ENCODE measurements at regions not wholly inside any gene's neighbourhood (a gene's known extent, or its start where the extent isn't known, plus 50 kb on each side); places are given as distances from the start of the nearest gene placed in this dataset.

- Histone ChIP-seq H3K27ac (ENCODE audit: low read length) (no peak overlapping the region), H3F3A (ENCODE audit: insufficient read depth, low read length) (no peaks in the 10 kb centered on the region), H3K27me3 (replicated peaks; ENCODE audit: insufficient read depth, low read length) (no peaks in the 10 kb centered on the region), H3K4me1 (ENCODE audit: low read length) (no peaks in the 10 kb centered on the region), H3K4me3 (ENCODE audit: low read length) (no peak overlapping the region), H2AFZ (ENCODE audit: low read length) (no peak overlapping the region), H3K9me3 (replicated peaks; ENCODE audit: insufficient read depth, low read length) (no peaks in the 10 kb centered on the region), H3K9me2 (replicated peaks; ENCODE audit: insufficient read depth, low read length) (no peaks in the 10 kb centered on the region), H3K36me3 (replicated peaks; ENCODE audit: insufficient read depth, low read length) (no peaks in the 10 kb centered on the region), H3K9ac (ENCODE audit: low read length) (no peak overlapping the region), H3K79me2 (ENCODE audit: low read length) (no peaks in the 10 kb centered on the region), H4K20me1 (ENCODE audit: insufficient read depth, low read length) (no peaks in the 10 kb centered on the region), H3K4me2 (ENCODE audit: low read depth, low read length) (no peak overlapping the region)
- DNase-seq: no peak
- no peak for TF ChIP-seq CTCF (IDR thresholded peaks at IDR 0.05; ENCODE audit: low read length)
- TF ChIP-seq EZH2phosphoT487 (IDR thresholded peaks at IDR 0.05; ENCODE audit: low read length): no peak
- TF ChIP-seq EZH2 (optimal IDR thresholded peaks at IDR 0.05; ENCODE audit: low read depth, low read length): no peak
Observed at GRCh38 chr18:34620258-34620861, 89.7 kb upstream of the DTNA start.

GRCh38 chr18:34623557-34623956 lies 86.5 kb upstream of the DTNA start:
- Histone ChIP-seq H3K36me3 (replicated peaks; ENCODE audit: insufficient read depth, low read length) (no peaks in the 10 kb centered on the region), H3K4me2 (ENCODE audit: low read depth, low read length) (no peak overlapping the region), H2AFZ (ENCODE audit: low read length) (no peak overlapping the region), H3K9me3 (replicated peaks; ENCODE audit: insufficient read depth, low read length) (no peaks in the 10 kb centered on the region), H4K20me1 (ENCODE audit: insufficient read depth, low read length) (no peaks in the 10 kb centered on the region), H3F3A (ENCODE audit: insufficient read depth, low read length) (no peaks in the 10 kb centered on the region), H3K9me2 (replicated peaks; ENCODE audit: insufficient read depth, low read length) (no peaks in the 10 kb centered on the region), H3K4me1 (ENCODE audit: low read length) (no peaks in the 10 kb centered on the region), H3K9ac (ENCODE audit: low read length) (no peak overlapping the region), H3K79me2 (ENCODE audit: low read length) (no peaks in the 10 kb centered on the region), H3K27me3 (replicated peaks; ENCODE audit: insufficient read depth, low read length) (no peaks in the 10 kb centered on the region), H3K4me3 (ENCODE audit: low read length) (no peak overlapping the region), H3K27ac (ENCODE audit: low read length) (no peak overlapping the region)
- TF ChIP-seq CTCF (IDR thresholded peaks at IDR 0.05; ENCODE audit: low read length): no peak
- TF ChIP-seq EZH2phosphoT487 (IDR thresholded peaks at IDR 0.05; ENCODE audit: low read length): no peak
- no peak for TF ChIP-seq EZH2 (optimal IDR thresholded peaks at IDR 0.05; ENCODE audit: low read depth, low read length)
- no peak for DNase-seq

GRCh38 chr18:34624551-34624950 lies 85.5 kb upstream of the DTNA start:
- H3K36me3 ChIP-seq (replicated peaks; ENCODE audit: insufficient read depth, low read length): no peaks in the 10 kb centered on the region
- H3K79me2 ChIP-seq (ENCODE audit: low read length): no peaks in the 10 kb centered on the region
- no peak overlapping the region for H3K27ac ChIP-seq (ENCODE audit: low read length)
- H3K9me3 ChIP-seq (replicated peaks; ENCODE audit: insufficient read depth, low read length): no peaks in the 10 kb centered on the region
- no peak overlapping the region for H3K4me3 ChIP-seq (ENCODE audit: low read length)
- DNase-seq: no peak
- no peak overlapping the region for H2AFZ ChIP-seq (ENCODE audit: low read length)
- TF ChIP-seq CTCF (IDR thresholded peaks at IDR 0.05; ENCODE audit: low read length): no peak
- no peak for TF ChIP-seq EZH2phosphoT487 (IDR thresholded peaks at IDR 0.05; ENCODE audit: low read length)
- no peak for TF ChIP-seq EZH2 (optimal IDR thresholded peaks at IDR 0.05; ENCODE audit: low read depth, low read length)
- H3K4me2 ChIP-seq (ENCODE audit: low read depth, low read length): no peak overlapping the region
- H4K20me1 ChIP-seq (ENCODE audit: insufficient read depth, low read length): no peaks in the 10 kb centered on the region
- H3F3A ChIP-seq (ENCODE audit: insufficient read depth, low read length): no peaks in the 10 kb centered on the region
- no peaks in the 10 kb centered on the region for H3K9me2 ChIP-seq (replicated peaks; ENCODE audit: insufficient read depth, low read length)
- H3K9ac ChIP-seq (ENCODE audit: low read length): no peak overlapping the region
- no peaks in the 10 kb centered on the region for H3K27me3 ChIP-seq (replicated peaks; ENCODE audit: insufficient read depth, low read length)
- no peaks in the 10 kb centered on the region for H3K4me1 ChIP-seq (ENCODE audit: low read length)

Measured in MM.1S (cell line).